Neural progenitor cell (in vitro differentiated cells): ENCODE measurements at regions not wholly inside any gene's neighbourhood (a gene's known extent, or its start where the extent isn't known, plus 50 kb on each side); places are given as distances from the start of the nearest gene placed in this dataset.

ENCODE experiments used
- CTCF ChIP-seq: fragments of 200-600 bp; sonication (generic); IDR thresholded peaks from 2 replicates; pipeline ENCODE4 v1.5.1; 2017; ENCODE audit warnings: antibody characterized with exemption, mild to moderate bottlenecking
- EZH2 ChIP-seq: fragments of 200-600 bp; sonication (generic); IDR thresholded peaks from 2 replicates; pipeline ENCODE4 v1.6.1; 2017; ENCODE audit warnings: antibody characterized with exemption, mild to moderate bottlenecking, moderate library complexity
- EZH2phosphoT487 ChIP-seq: fragments of 200-600 bp; sonication (generic); IDR thresholded peaks from 2 replicates; pipeline ENCODE4 v1.6.1; 2017; ENCODE audit warnings: antibody characterized with exemption

DNA sequence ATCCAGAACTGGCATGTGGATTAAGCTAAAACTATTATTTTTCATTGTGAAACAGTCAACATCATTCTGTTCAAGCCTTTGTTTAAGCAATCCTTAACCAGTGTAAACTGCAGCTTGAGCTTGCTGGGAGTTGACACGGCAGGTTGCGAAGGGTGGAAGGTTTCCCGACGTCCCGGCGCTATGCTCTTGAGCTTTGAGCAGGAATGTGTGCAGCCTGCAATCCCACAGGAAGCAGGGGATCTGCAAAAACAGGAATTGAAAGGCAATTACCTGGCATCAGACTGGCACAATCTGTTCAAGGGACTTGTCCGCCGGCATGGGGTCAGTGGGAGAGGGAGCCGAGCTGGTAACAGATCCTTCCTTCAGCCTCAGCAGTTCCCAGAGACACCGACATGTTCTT is 586.7 kb upstream of the SGCG start:
- TF ChIP-seq EZH2, result no peak
- TF ChIP-seq EZH2phosphoT487, result no peak
- no peak for TF ChIP-seq CTCF
